Upper lobe of left lung (tissue), 4 donors: ENCODE measurements at regions not wholly inside any gene's neighbourhood (a gene's known extent, or its start where the extent isn't known, plus 50 kb on each side); places are given as distances from the start of the nearest gene placed in this dataset.

Experiments
- POLR2A ChIP-seq, 4 donors: fragments of 450-650 bp; IDR thresholded peaks; one replicate each; pipeline ENCODE4 v1.5.1; 2016 to 2017; ENCODE audit warnings: antibody characterized with exemption in 4 of 4, mild to moderate bottlenecking in 2 of 4
- TF ChIP-seq, protein P1 (sequence below), 6 experiments: fragments of 450-650 bp in 4 of 6; fragments of 200-600 bp in 2 of 6; sonication (generic) in 2 of 6; IDR thresholded peaks; one replicate each; pipeline ENCODE4 v1.5.1; 2016 to 2019; ENCODE audit warnings: antibody characterized with exemption in 6 of 6

GRCh38 chr13:105033999-105034398 is 1501.5 kb downstream of the EFNB2 start:
- TF ChIP-seq, protein P1, sequence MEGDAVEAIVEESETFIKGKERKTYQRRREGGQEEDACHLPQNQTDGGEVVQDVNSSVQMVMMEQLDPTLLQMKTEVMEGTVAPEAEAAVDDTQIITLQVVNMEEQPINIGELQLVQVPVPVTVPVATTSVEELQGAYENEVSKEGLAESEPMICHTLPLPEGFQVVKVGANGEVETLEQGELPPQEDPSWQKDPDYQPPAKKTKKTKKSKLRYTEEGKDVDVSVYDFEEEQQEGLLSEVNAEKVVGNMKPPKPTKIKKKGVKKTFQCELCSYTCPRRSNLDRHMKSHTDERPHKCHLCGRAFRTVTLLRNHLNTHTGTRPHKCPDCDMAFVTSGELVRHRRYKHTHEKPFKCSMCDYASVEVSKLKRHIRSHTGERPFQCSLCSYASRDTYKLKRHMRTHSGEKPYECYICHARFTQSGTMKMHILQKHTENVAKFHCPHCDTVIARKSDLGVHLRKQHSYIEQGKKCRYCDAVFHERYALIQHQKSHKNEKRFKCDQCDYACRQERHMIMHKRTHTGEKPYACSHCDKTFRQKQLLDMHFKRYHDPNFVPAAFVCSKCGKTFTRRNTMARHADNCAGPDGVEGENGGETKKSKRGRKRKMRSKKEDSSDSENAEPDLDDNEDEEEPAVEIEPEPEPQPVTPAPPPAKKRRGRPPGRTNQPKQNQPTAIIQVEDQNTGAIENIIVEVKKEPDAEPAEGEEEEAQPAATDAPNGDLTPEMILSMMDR (IDR thresholded peaks at IDR 0.05), result no peak
- TF ChIP-seq POLR2A (IDR thresholded peaks at IDR 0.05), result no peak
